RWPE2 (cell line): ENCODE measurements at regions not wholly inside any gene's neighbourhood (a gene's known extent, or its start where the extent isn't known, plus 50 kb on each side); places are given as distances from the start of the nearest gene placed in this dataset.

ENCODE experiments used
- ATAC-seq: fragments of 200-7000 bp; cut with Tn5 transposase; 3 replicates; pipeline ENCODE4 v1.9.1; 2021; ENCODE audit warnings: low read depth
- DNase-seq: peaks from one replicate; pipeline ENCODE4 v3.0.0-alpha.2; 2020; ENCODE audit warnings: low spot score
- H3K27ac ChIP-seq: fragments of 450-650 bp; 2 replicates; pipeline ENCODE4 v1.5.1; 2017; ENCODE audit warnings: mild to moderate bottlenecking; ENCODE audit not compliant: poor library complexity, severe bottlenecking
- H3K27me3 ChIP-seq: fragments of 250-450 bp; sonication (Bioruptor Pico); 2 replicates; pipeline ENCODE4 v1.5.1; 2021; ENCODE audit warnings: mild to moderate bottlenecking, moderate library complexity; ENCODE audit not compliant: insufficient read depth, poor library complexity, severe bottlenecking
- H3K36me3 ChIP-seq: fragments of 250-450 bp; sonication (Bioruptor Pico); 2 replicates; pipeline ENCODE4 v1.5.1; 2020; ENCODE audit warnings: low read depth, mild to moderate bottlenecking, moderate library complexity
- H3K4me1 ChIP-seq: fragments of 250-450 bp; sonication (Bioruptor Pico); 2 replicates; pipeline ENCODE4 v1.5.1; 2021; ENCODE audit warnings: mild to moderate bottlenecking, moderate library complexity; ENCODE audit not compliant: insufficient read depth, poor library complexity, severe bottlenecking
- H3K4me3 ChIP-seq: fragments of 250-450 bp; sonication (Bioruptor Pico); 2 replicates; pipeline ENCODE4 v1.5.1; 2021; ENCODE audit warnings: mild to moderate bottlenecking, moderate library complexity; ENCODE audit not compliant: severe bottlenecking
- H3K9me3 ChIP-seq: fragments of 250-450 bp; sonication (Bioruptor Pico); 2 replicates; pipeline ENCODE4 v1.5.1; 2021; ENCODE audit warnings: mild to moderate bottlenecking, moderate library complexity; ENCODE audit not compliant: severe bottlenecking
- CTCF ChIP-seq: fragments of 450-650 bp; IDR thresholded peaks from one replicate; pipeline ENCODE4 v1.5.1; 2017; ENCODE audit warnings: mild to moderate bottlenecking, moderate library complexity; ENCODE audit not compliant: poor library complexity, severe bottlenecking

DNA sequence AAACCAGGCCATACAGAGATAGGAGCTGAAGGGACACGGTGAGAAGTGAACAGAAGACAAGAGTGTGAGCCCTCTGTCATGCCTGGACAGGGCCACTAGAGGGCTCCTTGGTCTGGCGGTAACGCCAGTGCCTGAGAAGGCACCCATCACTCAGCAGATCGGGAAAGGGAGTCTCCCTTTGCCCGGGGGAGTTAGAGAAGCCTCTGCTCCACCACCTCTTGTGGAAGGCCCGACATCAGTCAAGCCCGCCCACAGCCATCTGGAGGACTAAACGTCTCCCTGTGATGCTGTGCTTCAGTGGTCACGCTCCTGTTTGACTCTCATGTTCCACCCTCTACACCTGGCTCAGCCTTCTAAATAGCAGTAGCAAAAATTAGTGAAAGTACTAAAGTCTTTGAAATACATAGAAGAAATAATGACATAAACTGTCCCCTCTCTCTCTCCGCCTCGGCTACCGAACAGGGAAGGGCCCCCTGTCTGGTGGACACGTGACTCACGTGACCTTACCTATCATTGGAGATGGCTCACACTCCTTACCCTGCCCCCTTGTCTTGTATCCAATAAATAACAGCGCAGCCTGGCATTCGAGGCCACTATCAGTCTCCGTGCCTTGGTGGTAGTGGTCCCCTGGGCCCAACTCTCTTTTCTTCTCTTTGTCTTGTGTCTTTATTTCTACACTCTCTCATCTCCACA, 66.7 kb downstream of the RPP21 start:
- DNase-seq: no peak
- no peaks in the 10 kb centered on the region for H3K4me1 ChIP-seq
- peak; percentile 76 for ATAC-seq
- no peak overlapping the region for H3K4me3 ChIP-seq
- peak; percentile 89 for TF ChIP-seq CTCF
- H3K9me3 ChIP-seq: peaks cover 2% of the 10 kb centered on the region
- H3K36me3 ChIP-seq: no peaks in the 10 kb centered on the region
- peaks cover 25% of the 10 kb centered on the region for H3K27me3 ChIP-seq
- no peak overlapping the region for H3K27ac ChIP-seq

DNA sequence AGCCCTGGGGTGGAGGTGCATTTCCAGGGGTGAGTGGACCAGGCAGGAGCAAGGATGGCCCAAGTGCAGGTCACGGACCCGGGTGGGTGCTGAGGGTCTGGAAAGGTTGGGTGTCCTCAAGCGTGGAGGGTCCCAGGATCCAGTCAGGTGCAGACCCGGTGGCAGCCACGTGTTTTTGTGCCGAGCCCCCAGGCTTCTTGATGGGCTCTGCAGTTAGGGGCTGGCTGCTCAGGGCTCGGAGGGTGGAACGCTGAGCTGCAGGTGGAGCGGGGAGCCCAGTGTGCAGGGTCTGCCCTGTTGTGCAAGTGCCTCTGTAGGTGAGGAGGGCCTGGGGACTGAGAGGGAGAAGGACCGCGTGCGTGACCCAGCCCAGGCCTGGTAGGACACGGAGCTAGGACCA, 70.9 kb upstream of the HLA-E start:
- DNase-seq (no peak), ATAC-seq (no peak)
- no peak for TF ChIP-seq CTCF
- no peaks in the 10 kb centered on the region for H3K9me3 ChIP-seq
- peaks cover 43% of the 10 kb centered on the region for H3K27me3 ChIP-seq
- no peak overlapping the region for H3K4me3 ChIP-seq
- H3K4me1 ChIP-seq: no peaks in the 10 kb centered on the region
- H3K27ac ChIP-seq: no peak overlapping the region
- no peaks in the 10 kb centered on the region for H3K36me3 ChIP-seq

- Histone ChIP-seq H3K36me3 (no peaks in the 10 kb centered on the region), H3K27ac (no peak overlapping the region), H3K4me1 (no peaks in the 10 kb centered on the region), H3K27me3 (peaks cover 46% of the 10 kb centered on the region), H3K9me3 (no peaks in the 10 kb centered on the region), H3K4me3 (no peak overlapping the region)
- DNase-seq (no peak), ATAC-seq (no peak)
- no peak for TF ChIP-seq CTCF
These were observed 64.8 kb upstream of the HLA-E start for GRCh38 chr6:30424549-30424948.
